ENCODE measurements at regions not wholly inside any gene's neighbourhood (a gene's known extent, or its start where the extent isn't known, plus 50 kb on each side); places are given as distances from the start of the nearest gene placed in this dataset.

DNA sequence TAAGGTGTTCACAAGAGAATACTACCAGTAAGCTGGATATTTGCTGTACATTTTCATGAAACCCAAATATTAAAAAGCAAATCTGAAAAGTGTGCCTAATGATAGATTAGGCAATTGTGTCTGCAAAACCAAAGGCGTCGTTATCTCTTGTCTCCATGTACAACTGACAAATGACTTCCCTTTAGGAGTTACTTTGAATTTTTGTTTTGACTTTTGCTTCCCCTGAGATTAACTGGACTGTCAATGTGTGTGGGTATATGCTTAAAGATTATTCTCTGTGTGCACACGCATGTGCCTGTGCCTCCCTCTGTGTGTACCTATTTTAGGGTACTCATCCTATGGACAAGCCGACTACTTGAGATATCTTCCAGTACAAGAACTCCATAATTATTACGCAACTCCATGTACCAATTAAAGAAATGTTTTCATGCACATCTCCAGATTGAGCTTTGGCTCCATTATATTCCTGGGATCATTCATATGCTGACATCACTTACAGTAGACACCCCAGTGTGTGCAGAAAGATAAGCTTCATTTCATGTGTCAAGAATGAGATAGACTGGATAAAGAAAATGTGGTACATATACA is 431.2 kb upstream of the ADAMTS9 start:
- Histone ChIP-seq H4K8ac (ENCODE audit: low read length) (no peak overlapping the region), H3K9me3 (ENCODE audit: control insufficient read depth, low read length) (peaks cover 6% of the 10 kb centered on the region), H3K27me3 (ENCODE audit: control insufficient read depth in 1 of 2, insufficient read depth in 1 of 2, low read length in 2 of 2) (no peaks in the 10 kb centered on the region), H2BK120ac (ENCODE audit: low read depth, low read length) (no peak overlapping the region), H3K4ac (ENCODE audit: low read depth in 1 of 2, low read length in 2 of 2) (no peak overlapping the region), H2BK15ac (ENCODE audit: low read depth, poor library complexity, severe bottlenecking) (no peak overlapping the region), H2AFZ (ENCODE audit: low read depth, low read length) (no peak overlapping the region), H3K36me3 (ENCODE audit: control insufficient read depth in 1 of 2, insufficient read depth in 2 of 2, low read depth in 1 of 2, low read length in 2 of 2) (no peaks in the 10 kb centered on the region), H3K14ac (ENCODE audit: low read length in 2 of 2) (no peak overlapping the region), H2BK12ac (ENCODE audit: low read length in 2 of 2) (no peak overlapping the region), H3K9ac (ENCODE audit: low read length) (no peak overlapping the region), H2BK5ac (ENCODE audit: low read depth, low read length, poor library complexity, severe bottlenecking) (no peak overlapping the region), H3K4me2 (ENCODE audit: low read length, poor library complexity, severe bottlenecking) (no peak overlapping the region), H3K27ac (ENCODE audit: low read length, poor library complexity, severe bottlenecking) (no peak overlapping the region), H3K4me3 (ENCODE audit: insufficient read depth in 1 of 2, low read depth in 1 of 2, low read length in 2 of 2) (no peak overlapping the region), H3K4me1 (ENCODE audit: control insufficient read depth, insufficient read depth, low read depth, low read length) (no peaks in the 10 kb centered on the region), H3K23ac (ENCODE audit: low read length in 2 of 2) (no peak overlapping the region), H4K91ac (ENCODE audit: low read length) (no peak overlapping the region), H3K18ac (ENCODE audit: low read depth in 1 of 2, low read length in 2 of 2) (no peak overlapping the region), H2AK5ac (ENCODE audit: low read length, severe bottlenecking) (no peak overlapping the region), H3K79me1 (replicated peaks; ENCODE audit: low read length, poor library complexity, severe bottlenecking) (no peaks in the 10 kb centered on the region)
- WGBS, result 94% methylated on average over 5 of the region's 5 CpGs
- no peak for DNase-seq

GRCh38 chr3:65114041-65114440 is 426.2 kb upstream of the ADAMTS9 start:
- H3K9me3 ChIP-seq (ENCODE audit: control insufficient read depth, low read length), result no peaks in the 10 kb centered on the region
- no peak overlapping the region for H3K18ac ChIP-seq (ENCODE audit: low read depth in 1 of 2, low read length in 2 of 2)
- H2BK120ac ChIP-seq (ENCODE audit: low read depth, low read length), result no peak overlapping the region
- no peak overlapping the region for H2AK5ac ChIP-seq (ENCODE audit: low read length, severe bottlenecking)
- H4K8ac ChIP-seq (ENCODE audit: low read length), result no peak overlapping the region
- no peak overlapping the region for H3K4me2 ChIP-seq (ENCODE audit: low read length, poor library complexity, severe bottlenecking)
- no peak overlapping the region for H4K91ac ChIP-seq (ENCODE audit: low read length)
- no peak overlapping the region for H2AFZ ChIP-seq (ENCODE audit: low read depth, low read length)
- H3K4me1 ChIP-seq (ENCODE audit: control insufficient read depth, insufficient read depth, low read depth, low read length), result no peaks in the 10 kb centered on the region
- H3K27ac ChIP-seq (ENCODE audit: low read length, poor library complexity, severe bottlenecking), result no peak overlapping the region
- H2BK12ac ChIP-seq (ENCODE audit: low read length in 2 of 2), result no peak overlapping the region
- no peaks in the 10 kb centered on the region for H3K36me3 ChIP-seq (ENCODE audit: control insufficient read depth in 1 of 2, insufficient read depth in 2 of 2, low read depth in 1 of 2, low read length in 2 of 2)
- no peak overlapping the region for H3K23ac ChIP-seq (ENCODE audit: low read length in 2 of 2)
- no peak overlapping the region for H3K14ac ChIP-seq (ENCODE audit: low read length in 2 of 2)
- DNase-seq, result no peak
- H3K27me3 ChIP-seq (ENCODE audit: control insufficient read depth in 1 of 2, insufficient read depth in 1 of 2, low read length in 2 of 2), result no peaks in the 10 kb centered on the region
- H3K4me3 ChIP-seq (ENCODE audit: insufficient read depth in 1 of 2, low read depth in 1 of 2, low read length in 2 of 2), result no peak overlapping the region
- no peak overlapping the region for H3K9ac ChIP-seq (ENCODE audit: low read length)
- no peak overlapping the region for H2BK5ac ChIP-seq (ENCODE audit: low read depth, low read length, poor library complexity, severe bottlenecking)
- H3K4ac ChIP-seq (ENCODE audit: low read depth in 1 of 2, low read length in 2 of 2), result no peak overlapping the region
- no peak overlapping the region for H2BK15ac ChIP-seq (ENCODE audit: low read depth, poor library complexity, severe bottlenecking)
- no peaks in the 10 kb centered on the region for H3K79me1 ChIP-seq (replicated peaks; ENCODE audit: low read length, poor library complexity, severe bottlenecking)

DNA sequence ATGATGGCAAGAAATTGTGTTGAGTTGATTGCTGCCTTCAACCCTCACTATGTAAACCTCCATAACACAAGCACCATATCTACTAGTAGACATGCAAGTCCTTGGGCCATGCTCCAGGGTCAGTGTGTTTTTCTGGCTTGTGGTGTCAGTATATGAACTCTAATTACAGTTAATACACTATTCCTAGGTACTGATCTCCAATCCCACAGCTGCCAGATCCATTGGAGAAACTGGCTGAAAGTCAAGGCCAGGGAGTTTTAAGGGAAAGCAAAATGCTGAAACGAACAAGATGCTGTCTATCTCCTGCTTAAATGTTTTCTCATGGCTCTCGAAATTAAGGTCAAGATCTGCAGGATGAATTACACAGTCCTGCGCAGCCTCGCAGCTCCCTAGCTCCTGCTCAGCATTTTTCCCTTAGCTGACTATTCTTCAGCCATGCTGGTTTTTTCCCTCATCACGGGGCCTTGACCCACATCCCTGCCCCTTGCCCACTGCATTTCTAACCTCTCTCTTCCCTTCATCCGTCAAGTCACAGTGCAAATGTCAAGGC is 425.0 kb upstream of the ADAMTS9 start:
- Histone ChIP-seq H2BK15ac (ENCODE audit: low read depth, poor library complexity, severe bottlenecking) (no peak overlapping the region), H3K36me3 (ENCODE audit: control insufficient read depth in 1 of 2, insufficient read depth in 2 of 2, low read depth in 1 of 2, low read length in 2 of 2) (no peaks in the 10 kb centered on the region), H3K18ac (ENCODE audit: low read depth in 1 of 2, low read length in 2 of 2) (no peak overlapping the region), H3K9ac (ENCODE audit: low read length) (no peak overlapping the region), H3K27me3 (ENCODE audit: control insufficient read depth in 1 of 2, insufficient read depth in 1 of 2, low read length in 2 of 2) (peaks cover 0 to under 1% of the 10 kb centered on the region in 2 experiments), H3K79me1 (replicated peaks; ENCODE audit: low read length, poor library complexity, severe bottlenecking) (no peaks in the 10 kb centered on the region), H2BK12ac (ENCODE audit: low read length in 2 of 2) (peak overlapping the region in 1 of 2 experiments; percentile 63), H3K4me1 (ENCODE audit: control insufficient read depth, insufficient read depth, low read depth, low read length) (no peaks in the 10 kb centered on the region), H2BK120ac (ENCODE audit: low read depth, low read length) (no peak overlapping the region), H3K9me3 (ENCODE audit: control insufficient read depth, low read length) (no peaks in the 10 kb centered on the region), H2BK5ac (ENCODE audit: low read depth, low read length, poor library complexity, severe bottlenecking) (no peak overlapping the region), H4K8ac (ENCODE audit: low read length) (no peak overlapping the region), H3K4ac (ENCODE audit: low read depth in 1 of 2, low read length in 2 of 2) (no peak overlapping the region), H3K23ac (ENCODE audit: low read length in 2 of 2) (no peak overlapping the region), H2AK5ac (ENCODE audit: low read length, severe bottlenecking) (no peak overlapping the region), H3K14ac (ENCODE audit: low read length in 2 of 2) (no peak overlapping the region), H4K91ac (ENCODE audit: low read length) (no peak overlapping the region), H2AFZ (ENCODE audit: low read depth, low read length) (no peak overlapping the region), H3K4me3 (ENCODE audit: insufficient read depth in 1 of 2, low read depth in 1 of 2, low read length in 2 of 2) (no peak overlapping the region), H3K27ac (ENCODE audit: low read length, poor library complexity, severe bottlenecking) (no peak overlapping the region), H3K4me2 (ENCODE audit: low read length, poor library complexity, severe bottlenecking) (no peak overlapping the region)
- WGBS, result 88% methylated on average over 6 of the region's 6 CpGs
- no peak for DNase-seq

GRCh38 chr3:65110661-65111060 is 422.9 kb upstream of the ADAMTS9 start:
- H2BK120ac ChIP-seq (ENCODE audit: low read depth, low read length), result no peak overlapping the region
- H3K4me2 ChIP-seq (ENCODE audit: low read length, poor library complexity, severe bottlenecking), result no peak overlapping the region
- no peak overlapping the region for H2BK12ac ChIP-seq (ENCODE audit: low read length in 2 of 2)
- peaks cover 0 to 3% of the 10 kb centered on the region in 2 experiments for H3K27me3 ChIP-seq (ENCODE audit: control insufficient read depth in 1 of 2, insufficient read depth in 1 of 2, low read length in 2 of 2)
- no peaks in the 10 kb centered on the region for H3K79me1 ChIP-seq (replicated peaks; ENCODE audit: low read length, poor library complexity, severe bottlenecking)
- no peak overlapping the region for H3K4ac ChIP-seq (ENCODE audit: low read depth in 1 of 2, low read length in 2 of 2)
- H2BK5ac ChIP-seq (ENCODE audit: low read depth, low read length, poor library complexity, severe bottlenecking), result no peak overlapping the region
- H3K23ac ChIP-seq (ENCODE audit: low read length in 2 of 2), result no peak overlapping the region
- no peak overlapping the region for H2AFZ ChIP-seq (ENCODE audit: low read depth, low read length)
- H4K8ac ChIP-seq (ENCODE audit: low read length), result no peak overlapping the region
- 92% methylated on average over 1 of the region's 2 CpGs for WGBS
- H3K27ac ChIP-seq (ENCODE audit: low read length, poor library complexity, severe bottlenecking), result no peak overlapping the region
- no peak for DNase-seq
- no peak overlapping the region for H4K91ac ChIP-seq (ENCODE audit: low read length)
- no peaks in the 10 kb centered on the region for H3K9me3 ChIP-seq (ENCODE audit: control insufficient read depth, low read length)
- no peak overlapping the region for H3K14ac ChIP-seq (ENCODE audit: low read length in 2 of 2)
- no peak overlapping the region for H2AK5ac ChIP-seq (ENCODE audit: low read length, severe bottlenecking)
- H3K18ac ChIP-seq (ENCODE audit: low read depth in 1 of 2, low read length in 2 of 2), result no peak overlapping the region
- H2BK15ac ChIP-seq (ENCODE audit: low read depth, poor library complexity, severe bottlenecking), result no peak overlapping the region
- no peaks in the 10 kb centered on the region for H3K36me3 ChIP-seq (ENCODE audit: control insufficient read depth in 1 of 2, insufficient read depth in 2 of 2, low read depth in 1 of 2, low read length in 2 of 2)
- H3K9ac ChIP-seq (ENCODE audit: low read length), result no peak overlapping the region
- no peak overlapping the region for H3K4me3 ChIP-seq (ENCODE audit: insufficient read depth in 1 of 2, low read depth in 1 of 2, low read length in 2 of 2)
- no peaks in the 10 kb centered on the region for H3K4me1 ChIP-seq (ENCODE audit: control insufficient read depth, insufficient read depth, low read depth, low read length)
